ENCODE measurements at regions not wholly inside any gene's neighbourhood (a gene's known extent, or its start where the extent isn't known, plus 50 kb on each side); places are given as distances from the start of the nearest gene placed in this dataset.

GRCh38 chrX:34521563-34521962 lies 135.5 kb downstream of the TMEM47 start:
- peak; percentile 31 to 54 for TF ChIP-seq CTCF (conservative IDR thresholded peaks at IDR 0.05 in 1 of 2, IDR thresholded peaks at IDR 0.05 in 1 of 2; ENCODE audit: extremely low read depth in 1 of 2, insufficient read depth in 1 of 2, low read depth in 1 of 2, low read length in 2 of 2)
- no peak for TF ChIP-seq EZH2 (IDR thresholded peaks at IDR 0.05; ENCODE audit: borderline replicate concordance, low read length)

Data from mammary epithelial cell (primary cell).